OCI-LY7 (cell line): ENCODE measurements at regions not wholly inside any gene's neighbourhood (a gene's known extent, or its start where the extent isn't known, plus 50 kb on each side); places are given as distances from the start of the nearest gene placed in this dataset.

Source experiments
- EZH2phosphoT487 ChIP-seq: fragments of 200-600 bp; sonication (generic); IDR thresholded peaks from 2 replicates; pipeline ENCODE4 v1.6.1; 2018; ENCODE audit warnings: low read depth, borderline replicate concordance, mild to moderate bottlenecking, mixed run types, antibody characterized with exemption, low read length, moderate library complexity, mixed read lengths
- TF ChIP-seq, protein P1 (sequence below): fragments of 200-600 bp; sonication (generic); conservative IDR thresholded peaks from 2 replicates; pipeline ENCODE4 v1.5.1; 2014; ENCODE audit warnings: mild to moderate bottlenecking, antibody characterized with exemption, low read length, moderate library complexity, mixed read lengths

DNA sequence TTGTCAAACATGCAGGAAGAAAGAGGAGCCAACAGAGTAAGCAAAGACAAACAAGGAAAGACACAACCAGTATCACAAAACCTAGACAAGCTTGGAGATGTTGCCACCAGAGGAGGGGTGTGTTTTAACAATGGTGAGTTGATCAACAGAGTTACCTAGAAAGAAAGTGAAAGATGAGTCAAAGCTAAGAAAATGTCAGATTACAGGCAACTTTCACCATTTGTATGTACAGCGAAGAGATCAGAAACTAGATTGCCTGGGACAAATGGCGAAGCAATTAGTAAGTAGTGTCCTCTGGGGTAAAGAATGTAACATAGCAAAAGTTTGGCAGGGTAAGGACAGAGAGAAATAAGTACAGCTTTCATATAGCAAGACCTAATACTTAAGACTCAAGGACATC lies 51.6 kb upstream of the POU3F2 start:
- TF ChIP-seq, protein P1, sequence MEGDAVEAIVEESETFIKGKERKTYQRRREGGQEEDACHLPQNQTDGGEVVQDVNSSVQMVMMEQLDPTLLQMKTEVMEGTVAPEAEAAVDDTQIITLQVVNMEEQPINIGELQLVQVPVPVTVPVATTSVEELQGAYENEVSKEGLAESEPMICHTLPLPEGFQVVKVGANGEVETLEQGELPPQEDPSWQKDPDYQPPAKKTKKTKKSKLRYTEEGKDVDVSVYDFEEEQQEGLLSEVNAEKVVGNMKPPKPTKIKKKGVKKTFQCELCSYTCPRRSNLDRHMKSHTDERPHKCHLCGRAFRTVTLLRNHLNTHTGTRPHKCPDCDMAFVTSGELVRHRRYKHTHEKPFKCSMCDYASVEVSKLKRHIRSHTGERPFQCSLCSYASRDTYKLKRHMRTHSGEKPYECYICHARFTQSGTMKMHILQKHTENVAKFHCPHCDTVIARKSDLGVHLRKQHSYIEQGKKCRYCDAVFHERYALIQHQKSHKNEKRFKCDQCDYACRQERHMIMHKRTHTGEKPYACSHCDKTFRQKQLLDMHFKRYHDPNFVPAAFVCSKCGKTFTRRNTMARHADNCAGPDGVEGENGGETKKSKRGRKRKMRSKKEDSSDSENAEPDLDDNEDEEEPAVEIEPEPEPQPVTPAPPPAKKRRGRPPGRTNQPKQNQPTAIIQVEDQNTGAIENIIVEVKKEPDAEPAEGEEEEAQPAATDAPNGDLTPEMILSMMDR, result no peak
- TF ChIP-seq EZH2phosphoT487, result no peak
